ENCODE measurements at regions not wholly inside any gene's neighbourhood (a gene's known extent, or its start where the extent isn't known, plus 50 kb on each side); places are given as distances from the start of the nearest gene placed in this dataset.
"Not testable (repeated sequence)": the region's sequence is repeated elsewhere in the genome, so short reads cannot be mapped to it uniquely, and the experiment has no call there.

GRCh38 chr2:18986046-18986445 lies 372.4 kb downstream of the OSR1 start:
- DNase-seq (ENCODE audit: low read depth): no peak

DNA sequence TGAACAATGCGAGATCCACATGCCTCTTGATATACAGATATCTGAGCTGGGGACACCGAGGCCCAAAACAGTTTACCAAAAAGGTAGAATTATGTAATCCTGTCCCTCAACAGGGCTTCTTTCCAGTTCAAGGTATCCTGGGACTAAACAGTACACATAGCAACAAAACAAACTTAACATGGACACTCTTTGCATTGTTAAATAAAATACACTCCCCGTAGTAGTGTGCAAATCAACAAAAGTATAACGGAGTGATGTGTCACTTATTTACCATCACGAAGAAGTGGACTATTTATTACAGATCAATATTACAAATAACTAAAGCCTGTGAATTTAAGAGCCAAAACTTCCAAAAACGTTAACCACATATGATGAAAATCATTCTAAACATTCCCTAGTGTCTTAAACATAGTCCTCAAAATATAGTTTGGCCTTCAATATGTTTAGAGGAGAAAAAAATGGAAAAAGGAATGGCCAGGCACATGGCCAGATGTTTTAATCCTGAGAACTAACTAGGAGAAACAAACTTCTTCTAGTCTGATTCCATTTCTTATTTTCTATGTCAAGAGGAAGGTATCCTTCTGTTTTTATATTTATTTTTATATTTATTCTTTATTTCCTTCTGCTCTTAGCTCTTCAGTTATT lies 377.5 kb downstream of the OSR1 start:
- DNase-seq (ENCODE audit: low read depth): no peak

DNA sequence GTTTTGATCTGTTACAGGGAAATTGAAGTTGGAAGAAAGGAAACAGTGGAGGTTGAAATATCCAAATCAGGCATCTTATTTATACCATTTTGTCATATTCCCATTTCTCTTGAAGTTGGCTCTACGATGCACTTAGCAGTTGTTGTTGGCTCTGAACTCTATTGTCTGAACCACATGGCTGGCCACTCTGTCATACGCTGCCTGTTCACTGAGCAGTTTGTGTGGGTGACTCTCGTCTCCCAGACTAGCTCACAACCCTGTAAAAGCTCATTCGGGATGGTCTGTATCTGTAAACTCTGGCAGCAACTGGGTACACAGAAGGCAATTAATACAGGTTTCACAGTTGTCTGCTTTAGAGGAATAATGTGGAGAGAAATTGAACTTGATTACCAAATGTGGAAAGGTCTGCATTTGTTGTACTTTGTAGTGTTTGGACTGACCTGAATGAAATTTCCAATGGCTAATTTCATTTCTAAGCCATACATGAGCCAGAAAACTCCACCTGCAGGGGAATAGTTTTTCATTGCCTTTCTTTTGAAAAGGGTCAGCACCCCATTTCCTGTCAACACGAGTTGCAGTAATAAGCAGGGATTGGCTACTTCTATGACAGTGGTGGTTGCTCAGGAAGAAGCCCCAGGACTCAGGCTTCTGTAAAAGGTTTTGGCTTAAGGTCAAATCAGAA lies 378.2 kb downstream of the OSR1 start:
- no peak for DNase-seq (ENCODE audit: low read depth)

GRCh38 chr2:18977409-18977808 lies 381.0 kb downstream of the OSR1 start:
- no peak for DNase-seq (ENCODE audit: low read depth)

GRCh38 chr2:18976168-18976961 lies 382.1 kb downstream of the OSR1 start:
- DNase-seq (ENCODE audit: low read depth): peak; percentile 78

GRCh38 chr2:18975506-18976167 lies 382.8 kb downstream of the OSR1 start:
- no peak for DNase-seq (ENCODE audit: low read depth)

DNA sequence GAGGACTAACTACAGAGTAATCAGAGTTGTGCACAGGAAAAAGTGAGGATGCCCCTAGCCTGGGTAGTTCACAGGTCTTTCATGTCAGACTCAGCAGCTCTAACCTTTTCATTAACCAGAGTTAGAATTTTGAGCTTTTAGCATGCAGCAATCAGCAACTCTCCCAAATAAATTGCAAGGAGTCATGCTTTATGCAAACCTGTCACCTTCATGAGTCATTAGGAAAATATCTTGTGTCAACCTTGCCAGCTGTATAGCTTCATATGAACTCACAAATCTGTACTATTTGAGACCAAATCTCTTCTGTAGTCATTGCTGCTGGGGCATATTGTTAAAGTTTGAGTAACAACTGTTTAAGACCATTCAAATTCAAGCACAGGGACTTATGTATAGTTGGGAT lies 382.3 kb upstream of the NT5C1B start:
- no peak for DNase-seq (ENCODE audit: low read depth)

GRCh38 chr2:18971069-18971378 lies 381.7 kb upstream of the NT5C1B start:
- no peak for DNase-seq (ENCODE audit: low read depth)

DNA sequence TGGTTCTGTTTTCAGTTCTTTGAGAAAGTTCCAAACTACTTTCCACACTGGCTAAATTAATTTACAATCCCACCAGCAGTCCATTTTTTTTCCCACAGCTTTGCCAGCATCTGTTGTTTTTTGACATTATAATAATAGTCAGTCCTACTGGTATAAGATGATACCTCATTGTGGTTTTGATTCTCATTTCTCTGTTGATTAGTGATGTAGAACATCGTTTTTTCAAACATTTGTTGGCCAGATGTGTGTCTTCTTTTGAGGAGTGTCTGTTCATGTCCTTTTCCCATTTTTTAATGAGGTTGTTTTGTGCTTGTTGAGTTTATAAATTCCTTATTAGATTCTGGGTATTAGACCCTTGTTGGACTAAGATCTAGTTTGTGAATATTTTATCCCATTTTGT lies 376.8 kb upstream of the NT5C1B start:
- DNase-seq (ENCODE audit: low read depth): no peak

- DNase-seq (ENCODE audit: low read depth): not testable (repeated sequence)
Measured at GRCh38 chr2:18963739-18964256, 374.4 kb upstream of the NT5C1B start.

DNA sequence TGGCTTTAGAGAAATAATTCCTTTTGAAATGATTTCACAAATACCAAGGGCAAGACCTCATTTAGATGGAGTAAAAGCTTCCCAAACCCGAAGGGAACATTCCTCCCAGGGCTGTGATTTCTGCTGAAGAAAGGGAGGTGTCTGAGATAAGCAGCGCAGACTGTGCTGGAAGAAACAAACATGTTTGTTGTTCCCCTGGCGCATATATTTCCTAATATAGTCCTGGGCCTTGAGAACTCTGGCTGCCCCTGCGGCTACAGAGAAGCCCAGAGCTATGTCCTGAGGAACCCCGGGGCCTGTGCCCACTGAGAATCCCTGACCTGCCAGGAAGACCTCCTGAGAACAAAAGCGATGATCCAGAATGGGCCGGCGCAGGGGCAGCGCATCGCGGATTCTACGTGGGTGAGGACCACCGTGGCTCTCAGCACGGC lies 372.6 kb upstream of the NT5C1B start:
- no peak for DNase-seq (ENCODE audit: low read depth)

GRCh38 chr2:18959952-18960717 lies 370.8 kb upstream of the NT5C1B start:
- peak; percentile 61 for DNase-seq (ENCODE audit: low read depth)

GRCh38 chr2:18959200-18959599 lies 369.8 kb upstream of the NT5C1B start:
- no peak for DNase-seq (ENCODE audit: low read depth)

- no peak for DNase-seq (ENCODE audit: low read depth)
Measured at GRCh38 chr2:18957909-18958308, 368.5 kb upstream of the NT5C1B start.

GRCh38 chr2:18950361-18950851 lies 361.0 kb upstream of the NT5C1B start:
- peak; percentile 49 for DNase-seq (ENCODE audit: low read depth)

DNA sequence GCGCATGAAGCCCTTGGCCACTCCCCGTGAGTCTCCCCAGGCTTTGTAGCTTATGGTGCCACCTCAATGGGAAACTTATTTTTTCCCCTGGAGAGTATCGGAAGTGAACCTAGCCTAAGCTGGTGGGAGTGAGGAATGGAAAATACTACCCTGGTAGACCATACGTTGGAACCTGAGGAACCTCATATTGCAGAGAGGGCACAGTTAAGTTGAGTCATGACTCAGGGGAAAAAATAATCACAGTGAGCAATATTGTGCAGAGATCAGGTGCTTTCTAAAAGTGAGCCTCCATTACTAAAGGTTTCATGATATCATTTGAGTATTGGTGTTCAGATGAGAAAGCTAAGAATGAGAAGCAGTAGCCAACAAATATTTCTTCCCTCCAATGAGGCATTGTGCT lies 360.5 kb upstream of the NT5C1B start:
- no peak for DNase-seq (ENCODE audit: low read depth)

- DNase-seq (ENCODE audit: low read depth): no peak
Measured at GRCh38 chr2:18940184-18940583, 350.8 kb upstream of the NT5C1B start.

DNA sequence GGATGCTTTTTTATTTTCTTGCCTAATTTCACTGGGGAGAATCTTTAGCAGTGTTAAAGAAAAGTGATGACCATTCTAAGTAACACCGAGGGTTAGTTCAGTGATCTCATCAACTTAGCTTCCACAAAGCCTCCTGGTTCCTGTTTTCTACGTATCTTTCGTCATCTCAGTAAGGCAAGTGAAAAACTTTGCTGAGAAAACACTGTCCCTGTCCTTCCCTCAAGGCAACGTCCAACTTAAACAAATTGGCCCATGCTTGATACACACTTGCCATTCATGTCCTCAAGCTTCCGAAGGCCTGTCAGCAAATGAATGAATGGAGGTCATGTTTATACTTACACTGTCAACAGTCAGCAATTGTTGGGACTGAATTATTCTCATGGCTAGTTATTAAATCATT lies 350.4 kb upstream of the NT5C1B start:
- not testable (repeated sequence) for DNase-seq (ENCODE audit: low read depth)

GRCh38 chr2:18934886-18935285 lies 345.5 kb upstream of the NT5C1B start:
- no peak for DNase-seq (ENCODE audit: low read depth)

DNA sequence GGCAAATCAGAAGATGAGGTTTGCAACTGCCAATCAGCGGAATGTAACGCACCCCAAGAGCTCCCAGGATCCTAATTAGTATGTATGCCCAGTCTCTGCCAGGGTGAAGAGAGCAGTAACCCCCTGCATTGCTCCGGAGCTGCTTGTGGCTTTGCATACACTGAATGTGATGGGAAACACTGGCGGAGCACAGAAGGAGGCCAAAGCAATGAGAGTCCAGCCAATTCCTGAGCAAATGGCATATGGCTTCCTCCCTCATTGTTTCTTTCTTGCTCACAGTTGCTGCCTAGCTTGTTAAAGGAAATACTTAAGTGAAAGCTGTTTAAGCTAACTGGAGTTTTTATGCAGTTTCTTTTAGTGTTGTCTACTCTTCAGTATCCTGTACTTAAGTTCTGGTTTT lies 343.5 kb upstream of the NT5C1B start:
- no peak for DNase-seq (ENCODE audit: low read depth)

GRCh38 chr2:18930971-18931370 lies 341.6 kb upstream of the NT5C1B start:
- DNase-seq (ENCODE audit: low read depth): no peak

All from HS-5 (cell line).